ENCODE measurements at regions not wholly inside any gene's neighbourhood (a gene's known extent, or its start where the extent isn't known, plus 50 kb on each side); places are given as distances from the start of the nearest gene placed in this dataset.

DNA sequence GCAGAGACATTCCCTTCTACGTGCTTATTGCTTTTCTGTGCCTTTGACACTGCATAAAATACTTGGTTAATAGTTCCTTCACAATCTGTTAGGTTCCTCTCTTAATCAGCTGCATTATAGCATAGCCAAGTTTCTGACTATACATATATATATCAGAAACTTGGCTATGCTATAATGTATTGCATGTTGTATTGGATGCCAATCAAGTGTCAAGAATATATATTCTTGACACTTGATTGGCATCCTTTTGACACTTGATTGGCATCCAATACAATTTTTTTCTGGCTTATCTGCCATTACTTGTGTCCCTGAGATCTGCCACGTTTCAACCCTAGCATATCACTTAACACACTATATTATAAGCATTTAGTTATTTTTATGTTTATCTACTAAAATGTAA, 949.7 kb upstream of the TENM4 start:
- no peaks in the 10 kb centered on the region for H3K4me1 ChIP-seq
- no peaks in the 10 kb centered on the region for H3K27me3 ChIP-seq (ENCODE audit: low read depth)
- H3K4me3 ChIP-seq, result no peak overlapping the region
- TF ChIP-seq, protein P1, sequence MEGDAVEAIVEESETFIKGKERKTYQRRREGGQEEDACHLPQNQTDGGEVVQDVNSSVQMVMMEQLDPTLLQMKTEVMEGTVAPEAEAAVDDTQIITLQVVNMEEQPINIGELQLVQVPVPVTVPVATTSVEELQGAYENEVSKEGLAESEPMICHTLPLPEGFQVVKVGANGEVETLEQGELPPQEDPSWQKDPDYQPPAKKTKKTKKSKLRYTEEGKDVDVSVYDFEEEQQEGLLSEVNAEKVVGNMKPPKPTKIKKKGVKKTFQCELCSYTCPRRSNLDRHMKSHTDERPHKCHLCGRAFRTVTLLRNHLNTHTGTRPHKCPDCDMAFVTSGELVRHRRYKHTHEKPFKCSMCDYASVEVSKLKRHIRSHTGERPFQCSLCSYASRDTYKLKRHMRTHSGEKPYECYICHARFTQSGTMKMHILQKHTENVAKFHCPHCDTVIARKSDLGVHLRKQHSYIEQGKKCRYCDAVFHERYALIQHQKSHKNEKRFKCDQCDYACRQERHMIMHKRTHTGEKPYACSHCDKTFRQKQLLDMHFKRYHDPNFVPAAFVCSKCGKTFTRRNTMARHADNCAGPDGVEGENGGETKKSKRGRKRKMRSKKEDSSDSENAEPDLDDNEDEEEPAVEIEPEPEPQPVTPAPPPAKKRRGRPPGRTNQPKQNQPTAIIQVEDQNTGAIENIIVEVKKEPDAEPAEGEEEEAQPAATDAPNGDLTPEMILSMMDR (IDR thresholded peaks at IDR 0.05), result no peak
- intact Hi-C loops (cut with DNase I), result no loop called here
- no peak overlapping the region for H3K27ac ChIP-seq
- ATAC-seq (no peak), DNase-seq (no peak)
- no peaks in the 10 kb centered on the region for H3K36me3 ChIP-seq
- H3K9me3 ChIP-seq, result no peaks in the 10 kb centered on the region

DNA sequence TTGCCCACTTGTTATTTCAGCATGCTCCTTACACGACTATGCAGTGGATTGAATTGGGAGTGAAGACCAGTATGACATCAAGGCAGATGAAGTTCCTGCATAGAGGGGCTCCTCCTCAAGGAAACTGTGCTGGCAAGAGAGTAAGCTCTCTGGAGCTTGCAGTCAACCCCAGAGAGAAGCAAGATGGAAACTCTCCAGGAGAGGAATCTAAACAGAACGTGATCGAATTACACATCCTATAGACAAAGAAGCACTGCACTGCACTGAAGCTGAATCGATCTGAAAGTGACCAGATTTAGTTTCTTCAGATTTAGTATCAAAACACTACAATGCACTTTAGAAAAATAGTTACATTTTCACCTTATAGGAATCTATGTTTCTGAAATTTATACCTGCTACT, 947.7 kb upstream of the TENM4 start:
- intact Hi-C loops (cut with DNase I), result no loop called here
- no peaks in the 10 kb centered on the region for H3K27me3 ChIP-seq (ENCODE audit: low read depth)
- no peak overlapping the region for H3K27ac ChIP-seq
- no peaks in the 10 kb centered on the region for H3K9me3 ChIP-seq
- no peak for ATAC-seq
- TF ChIP-seq, protein P1 (IDR thresholded peaks at IDR 0.05), result no peak
- DNase-seq, result no peak
- no peaks in the 10 kb centered on the region for H3K36me3 ChIP-seq
- H3K4me1 ChIP-seq, result no peaks in the 10 kb centered on the region
- H3K4me3 ChIP-seq, result no peak overlapping the region

DNA sequence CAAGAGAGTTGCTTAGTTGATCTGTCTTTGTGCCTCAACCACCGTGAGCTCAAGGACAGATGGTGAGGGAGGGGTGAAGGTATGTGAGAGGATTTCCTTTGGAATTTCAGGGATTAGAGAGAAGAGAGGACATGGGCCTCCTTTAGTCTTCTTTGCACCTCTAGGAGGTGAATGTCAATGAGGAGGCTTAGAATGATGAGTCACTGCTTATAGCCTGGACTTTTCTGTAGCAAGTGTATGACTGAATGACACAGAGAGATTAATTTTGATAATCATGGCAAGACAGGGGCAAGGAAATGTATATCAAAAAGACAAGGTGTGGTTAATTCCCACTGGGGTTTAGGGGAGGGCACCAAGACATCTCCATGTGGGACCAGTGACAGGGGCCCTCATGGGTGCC, 947.3 kb upstream of the TENM4 start:
- H3K27me3 ChIP-seq (ENCODE audit: low read depth), result no peaks in the 10 kb centered on the region
- no peak overlapping the region for H3K4me3 ChIP-seq
- no peaks in the 10 kb centered on the region for H3K4me1 ChIP-seq
- no peaks in the 10 kb centered on the region for H3K9me3 ChIP-seq
- H3K27ac ChIP-seq, result no peak overlapping the region
- ATAC-seq (no peak), DNase-seq (no peak)
- intact Hi-C loops (cut with DNase I), result no loop called here
- TF ChIP-seq, protein P1 (IDR thresholded peaks at IDR 0.05), result no peak
- H3K36me3 ChIP-seq, result no peaks in the 10 kb centered on the region

DNA sequence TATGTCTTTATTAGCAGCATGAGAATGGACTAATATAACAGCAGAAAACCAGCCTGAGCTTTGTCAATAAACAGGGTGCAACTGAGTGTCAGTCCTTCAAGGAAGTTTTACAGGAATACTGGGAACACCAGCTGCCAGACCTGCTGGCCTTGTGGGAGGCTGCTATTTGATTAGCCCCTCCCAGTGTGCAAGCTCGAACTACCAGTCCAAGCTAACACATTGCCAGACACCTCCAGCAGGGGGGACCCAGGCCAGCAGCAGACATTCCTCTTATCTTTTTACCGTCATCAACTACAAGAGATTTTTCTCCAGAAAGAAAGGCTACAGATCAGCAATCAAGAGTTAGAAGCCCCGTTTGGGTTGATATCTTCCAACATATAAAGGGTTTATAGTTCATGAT, 942.8 kb upstream of the TENM4 start:
- no peak for DNase-seq
- Histone ChIP-seq H3K27ac (no peak overlapping the region), H3K9me3 (no peaks in the 10 kb centered on the region), H3K4me1 (no peaks in the 10 kb centered on the region), H3K36me3 (no peaks in the 10 kb centered on the region), H3K27me3 (ENCODE audit: low read depth) (no peaks in the 10 kb centered on the region), H3K4me3 (no peak overlapping the region)
- ATAC-seq, result no peak
- intact Hi-C loops (cut with DNase I), result no loop called here
- TF ChIP-seq, protein P1 (IDR thresholded peaks at IDR 0.05), result no peak

DNA sequence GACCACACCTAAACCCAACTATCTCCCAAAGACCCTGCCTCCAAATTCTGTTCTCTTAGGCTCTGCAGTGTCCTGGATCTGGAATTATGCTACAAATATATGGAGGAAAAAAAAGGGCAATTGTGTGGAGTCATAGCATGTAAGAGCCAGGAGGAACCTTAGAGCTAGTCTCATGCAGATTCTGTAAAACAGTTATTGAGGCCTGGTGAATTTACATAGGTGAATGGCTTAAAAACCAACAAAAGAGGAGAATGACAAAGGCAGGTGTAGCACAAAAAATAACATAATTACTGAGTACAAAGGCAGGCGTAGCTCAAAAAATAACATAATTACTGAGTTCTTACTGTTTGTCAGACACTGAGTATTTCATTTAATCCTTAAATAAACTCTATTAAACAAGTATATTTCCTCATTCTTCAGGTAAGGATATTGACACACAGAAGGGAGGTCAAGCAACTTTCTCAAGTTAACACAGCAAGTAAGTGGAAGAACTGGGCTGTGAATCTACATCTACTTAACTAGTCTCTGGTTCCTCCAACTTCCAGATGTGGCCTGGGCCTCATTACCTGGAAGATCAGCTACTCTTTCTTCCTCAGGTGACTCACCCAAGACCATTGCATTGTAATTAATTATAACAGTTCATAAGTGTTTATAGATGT, 938.9 kb upstream of the TENM4 start:
- Histone ChIP-seq H3K4me1 (no peaks in the 10 kb centered on the region), H3K9me3 (no peaks in the 10 kb centered on the region), H3K4me3 (no peak overlapping the region), H3K36me3 (no peaks in the 10 kb centered on the region), H3K27ac (no peak overlapping the region), H3K27me3 (ENCODE audit: low read depth) (no peaks in the 10 kb centered on the region)
- no peak for ATAC-seq
- intact Hi-C loops (cut with DNase I), result no loop called here
- DNase-seq, result no peak
- TF ChIP-seq, protein P1 (IDR thresholded peaks at IDR 0.05), result no peak

Measured in lower lobe of right lung (tissue), 2 donors.